ENCODE measurements at regions not wholly inside any gene's neighbourhood (a gene's known extent, or its start where the extent isn't known, plus 50 kb on each side); places are given as distances from the start of the nearest gene placed in this dataset.

- Histone ChIP-seq H3K4me3 (ENCODE audit: low read length) (no peak overlapping the region), H3K36me3 (ENCODE audit: insufficient read depth, low read length) (no peaks in the 10 kb centered on the region), H3K27me3 (ENCODE audit: control insufficient read depth in 1 of 2, insufficient read depth in 2 of 2, low read length in 2 of 2) (no peaks in the 10 kb centered on the region), H3K4me1 (ENCODE audit: insufficient read depth, low read length) (peaks cover 5% of the 10 kb centered on the region), H3K9me3 (ENCODE audit: control insufficient read depth in 1 of 2, insufficient read depth in 1 of 2, low read length in 2 of 2) (no peaks in the 10 kb centered on the region), H3K27ac (ENCODE audit: low read depth in 1 of 2, low read length in 2 of 2) (no peak overlapping the region)
- Mint-ChIP-seq H3K4me3 (no peak overlapping the region), H3K9me3 (no peaks in the 10 kb centered on the region), H3K27me3 (no peaks in the 10 kb centered on the region), H3K4me1 (ENCODE audit: low read depth) (peaks cover 7% of the 10 kb centered on the region), H3K27ac (no peak overlapping the region), H3K36me3 (ENCODE audit: low read depth) (no peaks in the 10 kb centered on the region)
- ChIA-PET CTCF (no interaction called here), POLR2A (no interaction called here)
- DNase-seq: no peak
- intact Hi-C loops (cut with DNase I, micrococcal nuclease): no loop called here
- ATAC-seq (ENCODE audit: poor library complexity): no peak
- no peak for TF ChIP-seq CTCF (IDR thresholded peaks at IDR 0.05)
Observed at GRCh38 chr5:68446070-68446357, 230.5 kb downstream of the PIK3R1 start.

GRCh38 chr5:68446487-68446894, 230.9 kb downstream of the PIK3R1 start:
- Mint-ChIP-seq H3K9me3 (no peaks in the 10 kb centered on the region), H3K27ac (no peak overlapping the region), H3K4me1 (ENCODE audit: low read depth) (peaks cover 3% of the 10 kb centered on the region), H3K36me3 (ENCODE audit: low read depth) (no peaks in the 10 kb centered on the region), H3K4me3 (no peak overlapping the region), H3K27me3 (no peaks in the 10 kb centered on the region)
- POLR2A ChIA-PET: no interaction called here
- intact Hi-C loops (cut with DNase I, micrococcal nuclease): no loop called here
- Histone ChIP-seq H3K9me3 (ENCODE audit: control insufficient read depth in 1 of 2, insufficient read depth in 1 of 2, low read length in 2 of 2) (no peaks in the 10 kb centered on the region), H3K27me3 (ENCODE audit: control insufficient read depth in 1 of 2, insufficient read depth in 2 of 2, low read length in 2 of 2) (no peaks in the 10 kb centered on the region), H3K27ac (ENCODE audit: low read depth in 1 of 2, low read length in 2 of 2) (no peak overlapping the region), H3K4me3 (ENCODE audit: low read length) (no peak overlapping the region), H3K4me1 (ENCODE audit: insufficient read depth, low read length) (peaks cover under 1% of the 10 kb centered on the region), H3K36me3 (ENCODE audit: insufficient read depth, low read length) (no peaks in the 10 kb centered on the region)
- CTCF ChIA-PET: no interaction called here
- TF ChIP-seq CTCF (IDR thresholded peaks at IDR 0.05): no peak
- DNase-seq (no peak), ATAC-seq (ENCODE audit: poor library complexity) (no peak)

GRCh38 chr5:68447136-68447929, 231.8 kb downstream of the PIK3R1 start:
- ATAC-seq (ENCODE audit: poor library complexity): no peak
- intact Hi-C loops (cut with DNase I, micrococcal nuclease): no loop called here
- H3K27me3 ChIP-seq (ENCODE audit: control insufficient read depth in 1 of 2, insufficient read depth in 2 of 2, low read length in 2 of 2): no peaks in the 10 kb centered on the region
- no peak overlapping the region for H3K27ac Mint-ChIP-seq
- no peak overlapping the region for H3K4me3 Mint-ChIP-seq
- H3K36me3 Mint-ChIP-seq (ENCODE audit: low read depth): no peaks in the 10 kb centered on the region
- no peak overlapping the region for H3K27ac ChIP-seq (ENCODE audit: low read depth in 1 of 2, low read length in 2 of 2)
- DNase-seq: no peak
- no peak overlapping the region for H3K4me3 ChIP-seq (ENCODE audit: low read length)
- H3K36me3 ChIP-seq (ENCODE audit: insufficient read depth, low read length): no peaks in the 10 kb centered on the region
- H3K27me3 Mint-ChIP-seq: no peaks in the 10 kb centered on the region
- ChIA-PET POLR2A (no interaction called here), CTCF (no interaction called here)
- H3K9me3 ChIP-seq (ENCODE audit: control insufficient read depth in 1 of 2, insufficient read depth in 1 of 2, low read length in 2 of 2): no peaks in the 10 kb centered on the region
- H3K4me1 Mint-ChIP-seq (ENCODE audit: low read depth): no peaks in the 10 kb centered on the region
- no peaks in the 10 kb centered on the region for H3K9me3 Mint-ChIP-seq
- no peak for TF ChIP-seq CTCF (IDR thresholded peaks at IDR 0.05)
- no peaks in the 10 kb centered on the region for H3K4me1 ChIP-seq (ENCODE audit: insufficient read depth, low read length)

All from CD4-positive, alpha-beta T cell (primary cell).